HAP-1 (cell line): ENCODE measurements at regions not wholly inside any gene's neighbourhood (a gene's known extent, or its start where the extent isn't known, plus 50 kb on each side); places are given as distances from the start of the nearest gene placed in this dataset.
"Not testable (repeated sequence)": the region's sequence is repeated elsewhere in the genome, so short reads cannot be mapped to it uniquely, and the experiment has no call there.

Experiments used
- DNase-seq, 2 experiments: peaks; one replicate each; pipeline ENCODE4 v3.0.0-alpha.2; 2016 to 2020; ENCODE audit warnings: low spot score in 2 of 2
- H3K27me3 ChIP-seq: fragments of 250-450 bp; sonication (Bioruptor Pico); 2 replicates; pipeline ENCODE4 v1.5.1; 2020; ENCODE audit warnings: low read depth, mild to moderate bottlenecking, moderate library complexity
- H3K36me3 ChIP-seq: fragments of 250-450 bp; sonication (Bioruptor Pico); replicated peaks from 2 replicates; pipeline ENCODE4 v1.5.1; 2020; ENCODE audit warnings: mild to moderate bottlenecking
- H3K4me1 ChIP-seq: fragments of 250-450 bp; sonication (Bioruptor Pico); 2 replicates; pipeline ENCODE4 v1.5.1; 2020; ENCODE audit warnings: mild to moderate bottlenecking
- H3K4me3 ChIP-seq: fragments of 250-450 bp; sonication (Bioruptor Pico); 2 replicates; pipeline ENCODE4 v1.5.1; 2020; ENCODE audit warnings: mild to moderate bottlenecking, moderate library complexity
- H3K9me3 ChIP-seq: fragments of 250-450 bp; sonication (Bioruptor Pico); 2 replicates; pipeline ENCODE4 v1.5.1; 2020; ENCODE audit warnings: mild to moderate bottlenecking, moderate library complexity
- in situ Hi-C: fragments of 300-500 bp; cut with MboI; formaldehyde crosslinking; loops from 3 replicates; pipeline ENCODE4 v1.14.3; 2020; ENCODE audit warnings: low sequenced_read_pairs, inconsistent platforms, mixed read lengths

DNA sequence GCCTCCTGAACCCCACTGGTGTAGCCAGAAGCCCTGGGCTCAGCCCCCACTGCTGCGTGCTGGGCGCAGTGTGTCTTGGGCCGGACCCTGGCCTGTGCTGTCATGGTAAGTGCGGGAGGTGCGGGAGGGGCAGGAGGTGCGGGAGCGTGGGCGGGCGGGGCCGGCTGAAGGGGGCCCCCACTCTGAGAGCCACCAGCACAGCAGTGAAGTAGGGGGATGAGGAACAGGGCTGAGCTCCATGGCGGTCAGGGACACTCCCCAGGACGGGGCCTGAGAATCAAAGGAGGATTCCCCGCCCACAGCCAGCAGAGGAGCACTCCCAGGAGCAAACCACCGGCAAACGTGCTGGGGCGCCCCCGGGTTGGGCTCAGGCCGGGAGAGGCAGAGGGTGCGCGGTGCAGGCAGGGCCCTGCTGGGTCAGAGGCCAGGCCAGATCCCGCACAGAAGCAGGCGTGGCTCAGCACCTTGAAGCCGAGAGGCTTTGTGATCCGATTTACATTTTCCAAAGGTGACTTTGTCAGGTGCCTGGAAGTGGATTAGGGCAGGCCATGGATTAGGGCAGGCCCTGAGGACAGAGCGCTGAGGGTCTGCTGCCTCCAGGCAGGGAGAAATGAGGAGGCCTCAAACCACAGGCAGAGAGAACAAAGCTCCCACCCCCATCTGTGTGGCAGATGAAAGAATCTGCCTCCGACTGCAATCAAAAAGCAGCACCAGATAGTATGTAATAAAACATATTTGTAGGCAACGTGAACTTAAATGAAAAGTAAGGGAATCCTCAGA is 152.0 kb upstream of the RAB6C start:
- H3K4me3 ChIP-seq = no peak overlapping the region
- no peak for DNase-seq
- no peaks in the 10 kb centered on the region for H3K4me1 ChIP-seq
- H3K9me3 ChIP-seq = no peaks in the 10 kb centered on the region
- in situ Hi-C loops = no loop called here
- no peaks in the 10 kb centered on the region for H3K36me3 ChIP-seq
- H3K27me3 ChIP-seq = no peaks in the 10 kb centered on the region

DNA sequence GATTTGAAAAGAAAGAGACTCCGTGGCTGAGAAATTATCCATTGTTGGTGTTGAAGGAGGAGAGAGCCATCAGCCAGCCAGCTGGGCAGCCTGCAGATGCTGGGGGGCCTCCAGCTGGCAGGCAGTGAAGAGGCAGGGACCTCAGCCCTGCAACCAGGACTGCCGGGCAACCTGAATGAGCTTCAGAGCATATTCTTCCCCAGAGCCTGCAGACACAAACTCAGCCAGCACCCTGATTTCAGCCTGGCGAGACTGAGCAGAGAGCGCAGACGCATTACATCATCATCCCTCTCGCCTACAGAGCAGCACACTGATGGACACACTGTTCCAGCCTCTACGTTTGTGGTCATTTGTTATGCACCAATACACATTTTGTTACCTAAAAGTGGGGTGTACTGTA is 150.7 kb upstream of the RAB6C start:
- DNase-seq = no peak
- in situ Hi-C loops = no loop called here
- Histone ChIP-seq H3K27me3 (no peaks in the 10 kb centered on the region), H3K36me3 (no peaks in the 10 kb centered on the region), H3K4me3 (no peak overlapping the region), H3K4me1 (no peaks in the 10 kb centered on the region), H3K9me3 (no peaks in the 10 kb centered on the region)

- DNase-seq = no peak
Observed at GRCh38 chr2:129829588-129829987, 149.9 kb upstream of the RAB6C start.

DNA sequence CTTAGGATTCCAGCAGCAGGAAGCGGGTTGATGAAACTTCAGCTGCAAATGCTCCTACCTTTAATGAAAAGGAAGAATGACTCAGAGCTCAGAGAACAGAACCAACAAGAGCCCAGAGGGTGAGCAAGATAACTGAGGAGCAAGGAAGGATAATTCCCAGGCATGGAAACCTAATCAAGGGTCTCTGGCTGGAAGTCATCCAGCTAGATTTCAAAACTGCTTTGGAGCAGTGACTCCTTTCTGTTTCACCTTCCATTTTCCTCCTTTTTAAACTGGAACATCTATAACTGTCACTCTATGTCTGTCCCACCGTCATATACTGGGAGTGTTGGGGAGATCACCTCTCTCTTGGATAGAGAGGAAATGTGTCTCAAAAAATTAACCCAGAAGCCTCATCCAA is 148.4 kb upstream of the RAB6C start:
- no peak for DNase-seq
- in situ Hi-C loops = no loop called here
- no peaks in the 10 kb centered on the region for H3K36me3 ChIP-seq
- no peaks in the 10 kb centered on the region for H3K4me1 ChIP-seq
- no peaks in the 10 kb centered on the region for H3K27me3 ChIP-seq
- H3K4me3 ChIP-seq = no peak overlapping the region
- no peaks in the 10 kb centered on the region for H3K9me3 ChIP-seq

More at GRCh38 chr2:129829588-129829987, 149.9 kb upstream of the RAB6C start:
- no peaks in the 10 kb centered on the region for H3K27me3 ChIP-seq
- no peaks in the 10 kb centered on the region for H3K4me1 ChIP-seq
- H3K4me3 ChIP-seq = no peak overlapping the region
- no peaks in the 10 kb centered on the region for H3K9me3 ChIP-seq
- no peaks in the 10 kb centered on the region for H3K36me3 ChIP-seq
- in situ Hi-C loops = no loop called here

DNA sequence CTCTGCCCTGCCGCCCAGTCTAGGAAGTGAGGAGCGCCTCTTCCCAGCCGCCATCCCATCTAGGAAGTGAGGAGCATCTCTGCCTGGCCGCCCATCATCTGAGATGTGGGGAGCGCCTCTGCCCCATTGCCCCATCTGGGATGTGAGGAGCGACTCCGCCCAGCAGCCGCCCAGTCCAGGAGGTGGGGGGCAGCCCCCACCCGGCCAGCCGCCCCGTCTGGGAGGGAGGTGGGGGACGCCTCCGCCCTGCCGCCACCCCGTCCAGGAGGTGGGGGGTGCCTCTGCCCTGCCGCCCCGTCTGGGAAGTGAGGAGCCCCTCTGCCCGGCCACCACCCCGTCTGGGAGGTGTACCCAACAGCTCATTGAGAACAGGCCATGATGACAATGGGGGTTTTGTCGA is 146.0 kb upstream of the RAB6C start:
- H3K4me3 ChIP-seq, H3K9me3 ChIP-seq, in situ Hi-C loops, H3K36me3 ChIP-seq, H3K4me1 ChIP-seq, DNase-seq, H3K27me3 ChIP-seq: not testable (repeated sequence)

GRCh38 chr2:129847043-129847442 is 132.4 kb upstream of the RAB6C start:
- Histone ChIP-seq H3K4me1 (no peaks in the 10 kb centered on the region), H3K9me3 (no peaks in the 10 kb centered on the region), H3K27me3 (no peaks in the 10 kb centered on the region), H3K4me3 (no peak overlapping the region), H3K36me3 (no peaks in the 10 kb centered on the region)
- no peak for DNase-seq
- in situ Hi-C loops = no loop called here

- peak in 1 of 2 experiments; percentile 68 for DNase-seq
- Histone ChIP-seq H3K9me3 (no peaks in the 10 kb centered on the region), H3K36me3 (no peaks in the 10 kb centered on the region), H3K4me3 (no peak overlapping the region), H3K27me3 (no peaks in the 10 kb centered on the region), H3K4me1 (no peaks in the 10 kb centered on the region)
- in situ Hi-C loops = no loop called here
Observed at GRCh38 chr2:129849559-129850160, 129.8 kb upstream of the RAB6C start.

DNA sequence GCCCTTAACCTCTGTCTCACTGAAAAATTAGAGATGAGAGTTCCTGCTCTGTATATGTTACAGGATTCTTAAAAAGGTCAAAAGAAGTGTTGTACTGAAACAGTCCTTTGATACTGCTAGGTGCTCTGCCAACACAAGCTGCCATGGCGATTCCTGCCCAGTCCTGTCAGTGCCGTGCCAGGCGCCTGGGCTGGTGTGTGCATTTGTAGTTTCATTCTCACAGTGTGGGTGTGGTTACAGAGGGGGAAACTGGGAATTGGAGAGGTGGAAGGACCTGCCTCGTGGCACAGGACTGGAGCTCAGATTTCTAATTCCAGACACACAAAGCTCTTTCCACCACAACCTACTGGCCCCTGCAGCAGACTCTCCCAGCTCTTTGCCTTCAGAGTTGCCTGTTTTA is 122.3 kb upstream of the RAB6C start:
- Histone ChIP-seq H3K27me3 (no peaks in the 10 kb centered on the region), H3K36me3 (no peaks in the 10 kb centered on the region), H3K9me3 (no peaks in the 10 kb centered on the region), H3K4me3 (no peak overlapping the region), H3K4me1 (no peaks in the 10 kb centered on the region)
- in situ Hi-C loops = no loop called here
- DNase-seq = no peak

- H3K4me1 ChIP-seq = no peaks in the 10 kb centered on the region
- no peak overlapping the region for H3K4me3 ChIP-seq
- in situ Hi-C loops = no loop called here
- H3K27me3 ChIP-seq = no peaks in the 10 kb centered on the region
- no peaks in the 10 kb centered on the region for H3K9me3 ChIP-seq
- H3K36me3 ChIP-seq = no peaks in the 10 kb centered on the region
- no peak for DNase-seq
Observed at GRCh38 chr2:129859175-129859574, 120.3 kb upstream of the RAB6C start.

DNA sequence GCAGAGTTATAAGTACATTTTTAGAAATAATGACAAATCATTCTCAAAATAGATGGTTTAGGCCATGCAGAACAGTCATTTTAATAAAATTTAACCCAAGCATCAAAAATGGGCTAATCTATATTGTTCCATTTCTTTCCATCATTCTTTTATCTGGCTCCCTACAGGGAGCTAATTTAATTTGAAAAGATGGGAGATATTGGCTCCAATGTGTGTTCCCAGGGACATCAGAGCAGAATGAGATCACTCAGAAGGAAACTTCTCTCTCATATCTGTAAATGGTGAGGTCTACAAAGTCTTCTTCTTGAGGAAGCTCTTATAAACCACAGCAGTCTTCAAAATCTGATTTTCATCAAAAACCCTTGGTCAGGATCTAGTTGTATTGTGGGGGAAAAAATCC is 119.4 kb upstream of the RAB6C start:
- no peaks in the 10 kb centered on the region for H3K4me1 ChIP-seq
- no peaks in the 10 kb centered on the region for H3K27me3 ChIP-seq
- H3K9me3 ChIP-seq = no peaks in the 10 kb centered on the region
- no peak overlapping the region for H3K4me3 ChIP-seq
- H3K36me3 ChIP-seq = no peaks in the 10 kb centered on the region
- DNase-seq = no peak
- in situ Hi-C loops = no loop called here

- in situ Hi-C loops = no loop called here
- no peaks in the 10 kb centered on the region for H3K36me3 ChIP-seq
- no peaks in the 10 kb centered on the region for H3K27me3 ChIP-seq
- H3K4me1 ChIP-seq = no peaks in the 10 kb centered on the region
- H3K9me3 ChIP-seq = no peaks in the 10 kb centered on the region
- no peak for DNase-seq
- no peak overlapping the region for H3K4me3 ChIP-seq
Observed at GRCh38 chr2:129861666-129862288, 117.7 kb upstream of the RAB6C start.

GRCh38 chr2:129862668-129863067 is 116.8 kb upstream of the RAB6C start:
- no peak overlapping the region for H3K4me3 ChIP-seq
- H3K4me1 ChIP-seq = no peaks in the 10 kb centered on the region
- no peaks in the 10 kb centered on the region for H3K36me3 ChIP-seq
- H3K27me3 ChIP-seq = no peaks in the 10 kb centered on the region
- no peak for DNase-seq
- in situ Hi-C loops = no loop called here
- H3K9me3 ChIP-seq = no peaks in the 10 kb centered on the region

- H3K4me1 ChIP-seq = no peaks in the 10 kb centered on the region
- no peaks in the 10 kb centered on the region for H3K27me3 ChIP-seq
- no peak overlapping the region for H3K4me3 ChIP-seq
- no peaks in the 10 kb centered on the region for H3K36me3 ChIP-seq
- H3K9me3 ChIP-seq = no peaks in the 10 kb centered on the region
- DNase-seq = no peak
- in situ Hi-C loops = no loop called here
Observed at GRCh38 chr2:129863350-129863749, 116.1 kb upstream of the RAB6C start.

- H3K4me3 ChIP-seq = no peak overlapping the region
- H3K36me3 ChIP-seq = no peaks in the 10 kb centered on the region
- in situ Hi-C loops = no loop called here
- H3K9me3 ChIP-seq = no peaks in the 10 kb centered on the region
- DNase-seq = no peak
- no peaks in the 10 kb centered on the region for H3K27me3 ChIP-seq
- no peaks in the 10 kb centered on the region for H3K4me1 ChIP-seq
Observed at GRCh38 chr2:129864719-129865118, 114.7 kb upstream of the RAB6C start.
